ENCODE measurements at regions not wholly inside any gene's neighbourhood (a gene's known extent, or its start where the extent isn't known, plus 50 kb on each side); places are given as distances from the start of the nearest gene placed in this dataset.

DNA sequence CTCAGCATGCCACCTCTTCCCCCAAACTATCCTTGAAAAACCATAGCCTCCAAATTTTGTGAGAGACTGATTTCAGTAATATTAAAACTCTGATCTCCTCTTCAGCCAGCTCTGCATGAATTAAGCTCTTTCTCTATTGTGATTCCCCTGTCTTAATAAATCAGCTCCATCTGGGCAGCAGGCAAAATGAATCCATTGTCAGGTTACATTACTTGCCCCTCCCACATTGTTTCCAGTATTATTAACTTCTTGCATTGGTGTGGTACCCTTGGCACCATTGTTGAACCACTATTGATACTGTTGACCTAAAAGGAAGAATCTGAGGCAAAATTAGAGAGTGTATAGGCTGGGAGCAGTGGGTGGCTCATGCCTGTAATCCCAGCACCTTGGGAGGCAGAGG lies 512.2 kb upstream of the VRK2 start:
- intact Hi-C loops (cut with micrococcal nuclease; ENCODE audit: unreplicated experiment) (no loop called here), in situ Hi-C loops (cut with HindIII; ENCODE audit: low pct_unique_long_range_greater_than_20kb, low sequenced_read_pairs) (no loop called here)
- Histone ChIP-seq H3K27me3 (ENCODE audit: control insufficient read depth, insufficient read depth, low read length) (no peaks in the 10 kb centered on the region), H3K36me3 (ENCODE audit: control insufficient read depth, insufficient read depth, low read length) (no peaks in the 10 kb centered on the region), H3K9me3 (ENCODE audit: control insufficient read depth, insufficient read depth, low read depth, low read length) (no peaks in the 10 kb centered on the region), H3K4me3 (ENCODE audit: low read depth in 2 of 2, low read length in 2 of 2) (no peak overlapping the region), H3K27ac (ENCODE audit: low read length) (no peak overlapping the region), H3K4me1 (ENCODE audit: control insufficient read depth, insufficient read depth, low read length) (no peaks in the 10 kb centered on the region)
- no TSS peak for BruUV-seq (replicated peaks)
- TF ChIP-seq, protein P1, sequence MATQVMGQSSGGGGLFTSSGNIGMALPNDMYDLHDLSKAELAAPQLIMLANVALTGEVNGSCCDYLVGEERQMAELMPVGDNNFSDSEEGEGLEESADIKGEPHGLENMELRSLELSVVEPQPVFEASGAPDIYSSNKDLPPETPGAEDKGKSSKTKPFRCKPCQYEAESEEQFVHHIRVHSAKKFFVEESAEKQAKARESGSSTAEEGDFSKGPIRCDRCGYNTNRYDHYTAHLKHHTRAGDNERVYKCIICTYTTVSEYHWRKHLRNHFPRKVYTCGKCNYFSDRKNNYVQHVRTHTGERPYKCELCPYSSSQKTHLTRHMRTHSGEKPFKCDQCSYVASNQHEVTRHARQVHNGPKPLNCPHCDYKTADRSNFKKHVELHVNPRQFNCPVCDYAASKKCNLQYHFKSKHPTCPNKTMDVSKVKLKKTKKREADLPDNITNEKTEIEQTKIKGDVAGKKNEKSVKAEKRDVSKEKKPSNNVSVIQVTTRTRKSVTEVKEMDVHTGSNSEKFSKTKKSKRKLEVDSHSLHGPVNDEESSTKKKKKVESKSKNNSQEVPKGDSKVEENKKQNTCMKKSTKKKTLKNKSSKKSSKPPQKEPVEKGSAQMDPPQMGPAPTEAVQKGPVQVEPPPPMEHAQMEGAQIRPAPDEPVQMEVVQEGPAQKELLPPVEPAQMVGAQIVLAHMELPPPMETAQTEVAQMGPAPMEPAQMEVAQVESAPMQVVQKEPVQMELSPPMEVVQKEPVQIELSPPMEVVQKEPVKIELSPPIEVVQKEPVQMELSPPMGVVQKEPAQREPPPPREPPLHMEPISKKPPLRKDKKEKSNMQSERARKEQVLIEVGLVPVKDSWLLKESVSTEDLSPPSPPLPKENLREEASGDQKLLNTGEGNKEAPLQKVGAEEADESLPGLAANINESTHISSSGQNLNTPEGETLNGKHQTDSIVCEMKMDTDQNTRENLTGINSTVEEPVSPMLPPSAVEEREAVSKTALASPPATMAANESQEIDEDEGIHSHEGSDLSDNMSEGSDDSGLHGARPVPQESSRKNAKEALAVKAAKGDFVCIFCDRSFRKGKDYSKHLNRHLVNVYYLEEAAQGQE (IDR thresholded peaks at IDR 0.05; ENCODE audit: insufficient read depth in 1 of 2, low read depth in 2 of 2, low read length in 1 of 2) = no peak
- TF ChIP-seq, protein P2, sequence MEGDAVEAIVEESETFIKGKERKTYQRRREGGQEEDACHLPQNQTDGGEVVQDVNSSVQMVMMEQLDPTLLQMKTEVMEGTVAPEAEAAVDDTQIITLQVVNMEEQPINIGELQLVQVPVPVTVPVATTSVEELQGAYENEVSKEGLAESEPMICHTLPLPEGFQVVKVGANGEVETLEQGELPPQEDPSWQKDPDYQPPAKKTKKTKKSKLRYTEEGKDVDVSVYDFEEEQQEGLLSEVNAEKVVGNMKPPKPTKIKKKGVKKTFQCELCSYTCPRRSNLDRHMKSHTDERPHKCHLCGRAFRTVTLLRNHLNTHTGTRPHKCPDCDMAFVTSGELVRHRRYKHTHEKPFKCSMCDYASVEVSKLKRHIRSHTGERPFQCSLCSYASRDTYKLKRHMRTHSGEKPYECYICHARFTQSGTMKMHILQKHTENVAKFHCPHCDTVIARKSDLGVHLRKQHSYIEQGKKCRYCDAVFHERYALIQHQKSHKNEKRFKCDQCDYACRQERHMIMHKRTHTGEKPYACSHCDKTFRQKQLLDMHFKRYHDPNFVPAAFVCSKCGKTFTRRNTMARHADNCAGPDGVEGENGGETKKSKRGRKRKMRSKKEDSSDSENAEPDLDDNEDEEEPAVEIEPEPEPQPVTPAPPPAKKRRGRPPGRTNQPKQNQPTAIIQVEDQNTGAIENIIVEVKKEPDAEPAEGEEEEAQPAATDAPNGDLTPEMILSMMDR (IDR thresholded peaks at IDR 0.05) = no peak
- no peak for TF ChIP-seq POLR2AphosphoS5 (IDR thresholded peaks at IDR 0.05; ENCODE audit: low read depth, low read length)
- TF ChIP-seq SIN3A (IDR thresholded peaks at IDR 0.05; ENCODE audit: borderline replicate concordance, insufficient read depth, low read depth, low read length) = no peak
- no peak for TF ChIP-seq TCF7L2 (IDR thresholded peaks at IDR 0.05; ENCODE audit: low read depth, low read length)
- ATAC-seq (no peak), DNase-seq (ENCODE audit: low read depth, low spot score) (no peak)
- POLR2A ChIA-PET = no interaction called here
- CTCF ChIA-PET = no interaction called here

DNA sequence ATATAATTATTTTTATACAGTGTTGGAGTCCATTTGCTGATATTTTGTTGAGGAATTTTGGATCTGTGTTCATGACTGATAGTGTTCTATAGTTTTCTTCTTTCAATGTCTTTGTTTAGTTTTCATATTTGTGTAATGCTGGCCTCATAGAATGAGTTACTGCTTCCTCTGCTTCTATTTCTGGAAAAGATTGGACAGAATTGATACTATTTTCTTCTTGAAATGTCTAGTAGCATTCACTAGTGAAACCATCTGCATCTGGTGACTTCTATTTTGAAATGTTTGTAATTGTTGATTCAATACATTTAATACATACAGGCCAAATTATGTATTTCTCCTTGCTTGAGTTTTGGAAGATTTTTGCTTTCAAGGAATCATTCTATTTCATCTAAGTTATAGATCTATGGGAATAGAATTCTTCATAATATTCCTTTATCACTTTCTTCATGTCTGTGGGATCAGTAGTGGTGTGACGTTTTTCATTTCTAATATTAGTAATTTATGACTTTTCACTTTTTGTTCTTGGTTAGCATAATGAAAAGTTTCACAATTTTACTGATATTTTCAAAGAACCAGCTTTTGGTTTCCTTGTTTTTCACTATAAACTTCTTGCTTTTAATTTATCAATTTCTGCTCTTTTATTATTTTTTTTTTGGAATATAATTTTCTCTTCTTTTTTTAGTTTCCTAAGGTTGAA lies 509.9 kb upstream of the VRK2 start:
- DNase-seq (ENCODE audit: low read depth, low spot score) (no peak), ATAC-seq (no peak)
- Histone ChIP-seq H3K36me3 (ENCODE audit: control insufficient read depth, insufficient read depth, low read length) (no peaks in the 10 kb centered on the region), H3K27ac (ENCODE audit: low read length) (no peak overlapping the region), H3K4me1 (ENCODE audit: control insufficient read depth, insufficient read depth, low read length) (no peaks in the 10 kb centered on the region), H3K27me3 (ENCODE audit: control insufficient read depth, insufficient read depth, low read length) (no peaks in the 10 kb centered on the region), H3K4me3 (ENCODE audit: low read depth in 2 of 2, low read length in 2 of 2) (no peak overlapping the region), H3K9me3 (ENCODE audit: control insufficient read depth, insufficient read depth, low read depth, low read length) (no peaks in the 10 kb centered on the region)
- TF ChIP-seq SIN3A (IDR thresholded peaks at IDR 0.05; ENCODE audit: borderline replicate concordance, insufficient read depth, low read depth, low read length) = no peak
- TF ChIP-seq TCF7L2 (IDR thresholded peaks at IDR 0.05; ENCODE audit: low read depth, low read length) = no peak
- TF ChIP-seq, protein P2 (IDR thresholded peaks at IDR 0.05) = no peak
- TF ChIP-seq, protein P1 (IDR thresholded peaks at IDR 0.05; ENCODE audit: insufficient read depth in 1 of 2, low read depth in 2 of 2, low read length in 1 of 2) = no peak
- no peak for TF ChIP-seq POLR2AphosphoS5 (IDR thresholded peaks at IDR 0.05; ENCODE audit: low read depth, low read length)
- intact Hi-C loops (cut with micrococcal nuclease; ENCODE audit: unreplicated experiment) (no loop called here), in situ Hi-C loops (cut with HindIII; ENCODE audit: low pct_unique_long_range_greater_than_20kb, low sequenced_read_pairs) (no loop called here)
- BruUV-seq (replicated peaks) = no TSS peak
- ChIA-PET POLR2A (no interaction called here), CTCF (no interaction called here)

Measured in Panc1 (cell line).